GM19328 (cell line): ENCODE measurements at regions not wholly inside any gene's neighbourhood (a gene's known extent, or its start where the extent isn't known, plus 50 kb on each side); places are given as distances from the start of the nearest gene placed in this dataset.

Experiments
- ATAC-seq: cut with Tn5 transposase; IDR thresholded peaks from one replicate; pipeline ENCODE4 v1.9.1; 2021; ENCODE audit warnings: mild to moderate bottlenecking, moderate library complexity; ENCODE audit not compliant: unreplicated experiment

GRCh38 chr7:18081617-18082016 is 54.0 kb upstream of the PRPS1L1 start:
- no peak for ATAC-seq

DNA sequence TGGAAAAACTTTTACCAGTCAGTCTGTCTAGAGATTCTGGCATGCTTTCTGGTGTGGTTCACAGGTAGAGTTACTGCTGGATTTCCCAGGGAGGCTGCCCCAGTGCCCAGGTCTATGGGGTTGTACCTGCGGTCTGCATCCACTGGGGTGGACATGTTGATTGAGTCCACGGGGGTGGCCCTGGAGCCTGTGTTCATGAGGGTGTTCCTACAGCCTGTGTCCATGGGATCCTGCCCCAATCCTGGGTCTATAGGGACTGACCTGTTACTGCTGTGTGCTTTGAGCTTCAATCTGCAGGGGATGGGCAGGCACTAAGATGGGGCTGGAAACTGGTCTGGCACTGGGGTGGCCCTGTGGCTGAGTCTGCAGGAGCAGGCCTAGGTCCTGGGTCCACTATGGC is 54.5 kb upstream of the PRPS1L1 start:
- no peak for ATAC-seq

DNA sequence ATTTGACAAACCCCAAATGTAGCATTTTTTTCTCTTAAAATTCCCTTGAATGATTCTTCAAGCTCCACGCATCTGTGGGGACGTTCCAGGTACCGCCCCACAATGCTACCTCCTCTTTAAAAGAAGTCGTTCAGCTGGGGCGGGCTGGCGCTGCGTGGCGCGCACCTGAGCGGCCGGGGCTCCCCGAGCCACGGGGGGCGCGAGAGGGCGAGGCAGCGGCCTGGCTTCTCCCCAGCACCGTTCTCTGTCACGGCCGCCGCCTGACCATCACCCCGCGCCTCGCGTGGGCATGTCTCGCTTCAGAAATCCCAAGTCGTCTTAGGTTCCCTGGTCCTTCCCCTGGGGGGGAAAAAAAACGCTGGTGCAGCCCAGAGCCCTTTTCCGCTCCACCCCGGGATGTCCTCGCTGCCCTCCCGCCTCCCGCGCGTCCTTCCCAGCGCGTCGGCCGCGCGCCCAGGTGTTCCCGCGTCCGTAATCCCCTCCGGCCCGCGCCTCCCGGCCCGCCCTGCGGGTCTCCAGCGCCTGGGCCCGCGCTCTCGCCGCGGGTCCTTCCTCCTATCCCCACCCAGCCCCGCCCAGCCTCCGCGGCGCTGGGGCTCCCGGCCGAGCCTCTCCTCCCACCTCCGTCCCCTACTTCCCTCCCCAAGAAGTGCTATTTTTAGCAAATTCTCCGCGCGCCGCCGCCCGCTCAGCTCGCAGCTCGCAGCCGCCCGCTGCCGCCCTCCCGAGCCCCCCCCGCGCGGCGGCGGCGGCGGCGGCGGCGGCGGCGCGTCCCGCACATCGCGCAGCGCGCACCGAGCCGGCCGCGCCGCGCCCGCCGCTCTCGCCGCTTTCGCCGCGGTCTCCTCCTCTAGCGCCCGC is 58.7 kb upstream of the PRPS1L1 start:
- no peak for ATAC-seq

GRCh38 chr7:18087026-18087686 is 59.5 kb upstream of the PRPS1L1 start:
- ATAC-seq: no peak

GRCh38 chr7:18087687-18088078 is 60.0 kb upstream of the PRPS1L1 start:
- no peak for ATAC-seq

DNA sequence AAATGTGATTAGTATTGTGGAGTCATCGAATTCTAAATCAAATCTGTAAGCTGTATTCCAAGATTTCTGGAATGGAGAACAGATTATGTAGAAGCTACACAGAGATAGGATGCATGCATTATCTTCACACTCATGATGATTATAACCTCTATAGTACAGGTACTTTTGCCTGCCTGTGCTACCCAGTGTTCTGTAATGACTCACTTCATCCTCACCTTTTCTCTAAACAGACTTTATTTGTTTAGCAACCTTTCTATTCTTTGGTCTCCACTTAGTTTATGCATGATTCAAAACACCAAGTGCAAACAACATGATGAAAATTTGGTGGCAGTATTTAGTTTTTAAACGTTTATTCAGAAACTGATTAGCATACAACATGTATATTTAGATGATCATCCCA is 68.4 kb upstream of the PRPS1L1 start:
- no peak for ATAC-seq

DNA sequence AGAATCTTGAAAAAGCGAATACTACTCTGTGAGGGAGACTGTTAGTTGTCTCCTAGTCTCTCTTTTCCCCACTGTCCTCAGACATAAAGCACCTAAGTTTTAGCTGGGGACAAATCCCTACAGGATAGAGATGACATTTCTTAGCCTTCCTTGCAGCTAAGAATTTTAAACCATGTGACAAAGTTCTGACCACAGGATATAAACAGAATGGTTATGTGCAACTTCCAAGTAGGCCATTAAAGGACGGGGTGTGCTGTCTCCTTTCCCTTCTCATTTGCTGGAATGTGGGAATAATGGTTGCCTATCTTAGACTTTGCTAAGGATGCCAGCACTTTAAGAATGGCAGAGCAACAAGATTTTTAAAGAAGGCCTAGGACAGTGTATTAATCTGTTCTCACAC is 74.9 kb upstream of the PRPS1L1 start:
- no peak for ATAC-seq

DNA sequence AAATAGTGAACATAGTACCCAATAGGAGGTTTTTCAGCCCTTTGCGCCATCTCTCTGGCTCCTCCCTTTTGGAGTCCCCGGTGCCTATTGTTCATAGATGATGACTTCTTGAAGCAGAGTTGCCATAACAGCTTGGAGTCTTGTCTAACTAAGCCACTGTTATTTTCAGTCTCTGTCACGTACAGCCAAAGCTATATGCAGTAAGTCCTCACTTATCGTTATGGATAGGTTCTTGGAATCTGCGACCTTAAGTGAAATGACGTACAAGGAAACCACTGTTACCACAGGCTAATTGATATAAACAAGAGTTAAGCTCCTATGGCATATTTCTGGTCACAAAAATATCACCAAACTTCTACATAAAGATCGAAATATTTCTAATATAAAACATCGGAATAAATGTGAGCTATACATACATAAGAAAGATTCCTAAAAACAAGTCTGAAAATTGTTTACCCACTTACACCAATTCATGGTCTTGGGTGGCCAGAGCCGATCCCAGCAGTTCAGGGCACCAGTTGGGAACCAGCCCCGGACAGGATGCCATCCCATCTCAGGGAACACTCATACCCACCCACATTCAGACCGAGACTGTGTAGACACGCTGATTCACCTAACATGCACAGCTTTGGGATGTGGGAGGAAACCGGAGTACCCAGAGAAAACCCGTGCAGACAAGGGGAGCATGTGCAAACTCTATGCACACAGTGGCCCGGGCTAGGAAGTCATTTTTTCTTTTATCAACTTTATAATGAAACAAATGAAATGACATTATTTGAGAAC is 76.0 kb upstream of the PRPS1L1 start:
- no peak for ATAC-seq

GRCh38 chr7:18109762-18110161 is 82.1 kb upstream of the PRPS1L1 start:
- ATAC-seq: no peak

DNA sequence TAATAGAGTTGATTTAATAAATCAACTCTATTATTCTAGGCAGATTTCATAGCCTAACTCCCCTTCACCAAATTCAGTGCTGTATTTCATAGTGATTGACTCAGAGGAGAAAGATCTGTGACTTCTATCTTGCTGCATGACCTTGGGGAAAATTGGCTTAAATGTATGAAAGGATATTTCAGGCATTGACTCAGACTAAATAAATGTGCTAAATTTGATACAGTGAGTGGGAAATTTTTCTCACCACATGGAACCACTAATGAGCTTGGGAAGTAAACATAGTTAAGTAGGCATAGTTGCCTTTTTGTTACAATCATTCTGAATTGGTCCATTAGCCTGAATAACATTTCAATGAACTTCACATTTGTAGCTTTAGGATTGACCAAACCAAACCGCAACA is 89.0 kb upstream of the PRPS1L1 start:
- ATAC-seq: no peak

- no peak for ATAC-seq
Observed at GRCh38 chr7:18117482-18117881, 89.8 kb upstream of the PRPS1L1 start.

GRCh38 chr7:18119985-18120384 is 92.3 kb upstream of the PRPS1L1 start:
- ATAC-seq: no peak

- no peak for ATAC-seq
Observed at GRCh38 chr7:18123508-18124239, 96.0 kb upstream of the PRPS1L1 start.

DNA sequence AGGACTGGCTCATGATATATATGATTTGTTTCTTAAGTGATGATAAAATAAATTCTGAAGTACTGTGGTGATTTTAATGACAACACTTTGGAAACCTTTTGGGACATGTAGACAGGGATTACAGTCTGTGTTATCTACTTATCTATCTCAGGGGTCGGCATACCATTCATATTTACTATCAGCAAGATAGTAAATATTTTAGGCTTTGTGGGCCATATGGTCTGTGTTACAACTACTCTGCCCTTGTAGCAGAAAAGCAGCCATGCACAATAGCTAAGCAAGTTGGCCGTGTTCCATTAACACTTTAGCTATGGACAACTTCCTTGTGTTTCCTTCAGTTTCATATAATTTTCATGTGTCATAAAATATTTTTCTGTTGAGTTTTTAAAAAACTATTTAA is 97.8 kb upstream of the PRPS1L1 start:
- ATAC-seq: no peak

GRCh38 chr7:18126281-18126680 is 98.6 kb upstream of the PRPS1L1 start:
- ATAC-seq: no peak

- ATAC-seq: no peak
Observed at GRCh38 chr7:18128846-18129245, 101.2 kb upstream of the PRPS1L1 start.

GRCh38 chr7:18132811-18133210 is 105.2 kb upstream of the PRPS1L1 start:
- no peak for ATAC-seq

DNA sequence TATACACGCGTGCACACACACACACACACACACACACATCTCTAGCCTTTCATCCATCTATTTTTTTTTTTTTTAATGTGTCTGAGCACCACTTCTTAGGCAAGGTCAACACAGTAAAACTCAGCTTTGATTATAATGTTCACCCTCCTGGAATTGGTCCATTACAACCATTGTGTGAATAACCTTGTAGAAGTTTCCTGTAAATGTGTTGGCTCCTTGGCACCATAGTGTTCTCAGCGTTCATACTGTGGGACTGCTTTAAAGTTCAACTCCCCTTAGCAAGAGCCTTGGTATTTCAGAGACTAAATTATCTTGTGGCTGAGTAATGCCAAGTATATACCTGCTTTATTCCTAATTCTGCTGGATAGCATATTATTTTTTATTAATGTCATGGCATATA is 106.3 kb upstream of the PRPS1L1 start:
- no peak for ATAC-seq

GRCh38 chr7:18140943-18141342 is 113.3 kb upstream of the PRPS1L1 start:
- no peak for ATAC-seq

GRCh38 chr7:18144166-18144565 is 116.5 kb upstream of the PRPS1L1 start:
- ATAC-seq: no peak

GRCh38 chr7:18145160-18145559 is 117.5 kb upstream of the PRPS1L1 start:
- ATAC-seq: no peak
